MM.1S (cell line): ENCODE measurements at regions not wholly inside any gene's neighbourhood (a gene's known extent, or its start where the extent isn't known, plus 50 kb on each side); places are given as distances from the start of the nearest gene placed in this dataset.

ENCODE experiments used
- DNase-seq: peaks from one replicate; pipeline ENCODE4 v3.0.0-alpha.2; 2015
- H2AFZ ChIP-seq: fragments of 300-600 bp; sonication (generic); 2 replicates; pipeline ENCODE4 v1.6.0; 2016; ENCODE audit warnings: antibody characterized with exemption, low read length
- H3F3A ChIP-seq: fragments of 300-600 bp; sonication (generic); 2 replicates; pipeline ENCODE4 v1.6.1; 2016; ENCODE audit warnings: mild to moderate bottlenecking, antibody characterized with exemption, low read length, moderate library complexity, mixed read lengths; ENCODE audit not compliant: insufficient read depth
- H3K27ac ChIP-seq: fragments of 300-600 bp; sonication (generic); 2 replicates; pipeline ENCODE4 v1.5.1; 2016; ENCODE audit warnings: mild to moderate bottlenecking, low read length
- H3K27me3 ChIP-seq: fragments of 300-600 bp; sonication (generic); replicated peaks from 2 replicates; pipeline ENCODE4 v1.6.0; 2016; ENCODE audit warnings: low read length; ENCODE audit not compliant: insufficient read depth
- H3K36me3 ChIP-seq: fragments of 300-600 bp; sonication (generic); replicated peaks from 2 replicates; pipeline ENCODE4 v1.6.1; 2016; ENCODE audit warnings: mild to moderate bottlenecking, low read length, mixed read lengths; ENCODE audit not compliant: insufficient read depth
- H3K4me1 ChIP-seq: fragments of 300-600 bp; sonication (generic); 2 replicates; pipeline ENCODE4 v1.6.1; 2016; ENCODE audit warnings: low read length, mixed read lengths
- H3K4me2 ChIP-seq: fragments of 300-600 bp; sonication (generic); 2 replicates; pipeline ENCODE4 v1.6.0; 2016; ENCODE audit warnings: low read depth, low read length
- H3K4me3 ChIP-seq: fragments of 300-600 bp; sonication (generic); 2 replicates; pipeline ENCODE4 v1.5.1; 2016; ENCODE audit warnings: low read length, mixed read lengths
- H3K79me2 ChIP-seq: fragments of 300-600 bp; sonication (generic); 2 replicates; pipeline ENCODE4 v1.6.1; 2016; ENCODE audit warnings: mixed run types, low read length, mixed read lengths
- H3K9ac ChIP-seq: fragments of 300-600 bp; sonication (generic); 2 replicates; pipeline ENCODE4 v1.6.1; 2016; ENCODE audit warnings: low read length, mixed read lengths
- H3K9me2 ChIP-seq: fragments of 300-600 bp; sonication (generic); replicated peaks from 2 replicates; pipeline ENCODE4 v1.6.1; 2016; ENCODE audit warnings: mild to moderate bottlenecking, low read length, mixed read lengths; ENCODE audit not compliant: insufficient read depth
- H3K9me3 ChIP-seq: fragments of 300-600 bp; sonication (generic); replicated peaks from 2 replicates; pipeline ENCODE4 v1.6.1; 2016; ENCODE audit warnings: mild to moderate bottlenecking, low read length, mixed read lengths; ENCODE audit not compliant: insufficient read depth
- H4K20me1 ChIP-seq: fragments of 300-600 bp; sonication (generic); 2 replicates; pipeline ENCODE4 v1.6.1; 2016; ENCODE audit warnings: mild to moderate bottlenecking, low read length, moderate library complexity, mixed read lengths; ENCODE audit not compliant: insufficient read depth
- EZH2 ChIP-seq: fragments of 300-600 bp; sonication (generic); optimal IDR thresholded peaks from 2 replicates; pipeline ENCODE3; 2017; ENCODE audit warnings: low read depth, mild to moderate bottlenecking, antibody characterized with exemption, low read length, mixed read lengths
- EZH2phosphoT487 ChIP-seq: fragments of 300-600 bp; sonication (generic); IDR thresholded peaks from 2 replicates; pipeline ENCODE4 v1.6.1; 2018; ENCODE audit warnings: antibody characterized with exemption, low read length
- TF ChIP-seq, protein P1 (sequence below): fragments of 300-600 bp; sonication (generic); IDR thresholded peaks from 2 replicates; pipeline ENCODE4 v1.5.1; 2016; ENCODE audit warnings: antibody characterized with exemption, low read length, mixed read lengths

DNA sequence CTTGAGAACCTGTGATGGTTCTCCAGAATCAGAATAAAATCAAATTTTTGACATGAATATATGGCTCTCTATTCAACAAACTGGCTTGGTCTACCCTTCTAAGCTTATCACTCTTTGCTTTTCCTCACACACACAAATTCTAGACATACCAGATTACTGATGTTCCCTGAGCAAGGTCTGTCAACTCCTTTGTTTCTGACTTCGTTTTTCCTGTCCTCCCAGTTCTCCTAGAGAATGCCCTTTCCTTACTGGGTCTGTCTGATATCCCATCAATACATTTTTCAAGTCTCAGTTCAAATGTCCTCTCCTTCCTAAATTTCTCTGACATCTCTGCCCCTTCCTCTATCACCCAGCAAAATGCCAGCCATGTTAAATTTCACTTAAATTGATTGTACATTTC is 202.1 kb upstream of the IGFBP7 start:
- no peak overlapping the region for H3K4me3 ChIP-seq
- H3K4me1 ChIP-seq: no peaks in the 10 kb centered on the region
- no peaks in the 10 kb centered on the region for H3F3A ChIP-seq

DNA sequence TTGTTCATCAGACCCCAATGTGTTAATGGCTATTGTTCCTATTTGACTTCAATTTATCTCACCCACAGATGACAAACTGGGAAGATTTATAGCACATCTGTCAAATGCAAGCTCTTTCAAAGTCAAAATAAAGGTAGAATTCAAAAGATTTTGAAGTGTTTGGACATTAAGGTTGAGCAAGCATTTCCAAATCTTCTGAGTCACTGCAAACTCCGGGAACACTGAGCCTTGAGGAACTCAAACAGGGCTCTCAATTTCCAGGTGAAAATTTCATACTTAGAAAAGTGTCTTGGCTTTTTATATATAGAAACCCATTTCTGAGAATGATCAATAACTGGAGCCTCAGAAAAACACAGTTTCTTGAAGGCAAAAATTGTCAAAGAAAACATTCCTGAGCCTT is 199.5 kb upstream of the IGFBP7 start:
- H3K4me2 ChIP-seq: no peak overlapping the region
- no peaks in the 10 kb centered on the region for H3K9me3 ChIP-seq
- H3K27me3 ChIP-seq: no peaks in the 10 kb centered on the region
- no peaks in the 10 kb centered on the region for H3K4me1 ChIP-seq
- H3K9me2 ChIP-seq: no peaks in the 10 kb centered on the region
- no peaks in the 10 kb centered on the region for H3K79me2 ChIP-seq
- H3F3A ChIP-seq: no peaks in the 10 kb centered on the region
- TF ChIP-seq EZH2 (no peak), EZH2phosphoT487 (no peak)
- TF ChIP-seq, protein P1, sequence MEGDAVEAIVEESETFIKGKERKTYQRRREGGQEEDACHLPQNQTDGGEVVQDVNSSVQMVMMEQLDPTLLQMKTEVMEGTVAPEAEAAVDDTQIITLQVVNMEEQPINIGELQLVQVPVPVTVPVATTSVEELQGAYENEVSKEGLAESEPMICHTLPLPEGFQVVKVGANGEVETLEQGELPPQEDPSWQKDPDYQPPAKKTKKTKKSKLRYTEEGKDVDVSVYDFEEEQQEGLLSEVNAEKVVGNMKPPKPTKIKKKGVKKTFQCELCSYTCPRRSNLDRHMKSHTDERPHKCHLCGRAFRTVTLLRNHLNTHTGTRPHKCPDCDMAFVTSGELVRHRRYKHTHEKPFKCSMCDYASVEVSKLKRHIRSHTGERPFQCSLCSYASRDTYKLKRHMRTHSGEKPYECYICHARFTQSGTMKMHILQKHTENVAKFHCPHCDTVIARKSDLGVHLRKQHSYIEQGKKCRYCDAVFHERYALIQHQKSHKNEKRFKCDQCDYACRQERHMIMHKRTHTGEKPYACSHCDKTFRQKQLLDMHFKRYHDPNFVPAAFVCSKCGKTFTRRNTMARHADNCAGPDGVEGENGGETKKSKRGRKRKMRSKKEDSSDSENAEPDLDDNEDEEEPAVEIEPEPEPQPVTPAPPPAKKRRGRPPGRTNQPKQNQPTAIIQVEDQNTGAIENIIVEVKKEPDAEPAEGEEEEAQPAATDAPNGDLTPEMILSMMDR: no peak
- H3K36me3 ChIP-seq: no peaks in the 10 kb centered on the region
- no peaks in the 10 kb centered on the region for H4K20me1 ChIP-seq
- H2AFZ ChIP-seq: no peak overlapping the region
- no peak overlapping the region for H3K9ac ChIP-seq
- DNase-seq: no peak
- H3K4me3 ChIP-seq: no peak overlapping the region
- no peak overlapping the region for H3K27ac ChIP-seq

More for the DNA sequence above, 202.1 kb upstream of the IGFBP7 start:
- DNase-seq: no peak
- Histone ChIP-seq H3K9me2 (no peaks in the 10 kb centered on the region), H3K27me3 (no peaks in the 10 kb centered on the region), H3K27ac (no peak overlapping the region), H3K79me2 (no peaks in the 10 kb centered on the region), H3K4me2 (no peak overlapping the region), H3K36me3 (no peaks in the 10 kb centered on the region), H3K9ac (no peak overlapping the region), H3K9me3 (no peaks in the 10 kb centered on the region), H4K20me1 (no peaks in the 10 kb centered on the region), H2AFZ (no peak overlapping the region)
- TF ChIP-seq EZH2 (no peak), EZH2phosphoT487 (no peak)
- TF ChIP-seq, protein P1: no peak

DNA sequence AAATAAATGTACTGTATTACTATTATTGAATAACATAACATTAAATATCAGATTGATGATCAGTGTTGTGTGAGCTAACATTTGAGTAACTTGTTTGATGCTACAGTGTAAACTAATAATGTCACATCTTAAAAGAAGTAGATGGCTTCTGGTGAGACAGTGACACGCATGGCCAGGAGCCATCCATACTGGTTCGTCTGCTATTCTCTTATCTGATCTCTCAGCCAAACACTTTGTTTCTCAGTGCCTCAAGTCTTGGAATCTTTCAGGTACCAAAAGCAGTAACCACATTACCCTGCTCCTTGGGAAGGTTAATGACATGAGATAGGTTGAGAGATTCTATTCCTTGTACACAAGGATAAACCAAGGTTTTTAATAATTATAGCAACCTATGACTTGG is 198.1 kb upstream of the IGFBP7 start:
- Histone ChIP-seq H3K4me2 (no peak overlapping the region), H3K9me3 (no peaks in the 10 kb centered on the region), H3K4me3 (no peak overlapping the region), H3K27me3 (no peaks in the 10 kb centered on the region), H3K9ac (no peak overlapping the region), H2AFZ (no peak overlapping the region), H3K79me2 (no peaks in the 10 kb centered on the region), H3K9me2 (no peaks in the 10 kb centered on the region), H3K4me1 (no peaks in the 10 kb centered on the region), H3F3A (no peaks in the 10 kb centered on the region), H3K27ac (no peak overlapping the region), H4K20me1 (no peaks in the 10 kb centered on the region), H3K36me3 (no peaks in the 10 kb centered on the region)
- no peak for DNase-seq
- no peak for TF ChIP-seq EZH2phosphoT487
- TF ChIP-seq, protein P1: no peak
- no peak for TF ChIP-seq EZH2
